ENCODE measurements at regions not wholly inside any gene's neighbourhood (a gene's known extent, or its start where the extent isn't known, plus 50 kb on each side); places are given as distances from the start of the nearest gene placed in this dataset.

GRCh38 chr12:130263025-130263424, 74.7 kb upstream of the PIWIL1 start:
- DNase-seq, result no peak

DNA sequence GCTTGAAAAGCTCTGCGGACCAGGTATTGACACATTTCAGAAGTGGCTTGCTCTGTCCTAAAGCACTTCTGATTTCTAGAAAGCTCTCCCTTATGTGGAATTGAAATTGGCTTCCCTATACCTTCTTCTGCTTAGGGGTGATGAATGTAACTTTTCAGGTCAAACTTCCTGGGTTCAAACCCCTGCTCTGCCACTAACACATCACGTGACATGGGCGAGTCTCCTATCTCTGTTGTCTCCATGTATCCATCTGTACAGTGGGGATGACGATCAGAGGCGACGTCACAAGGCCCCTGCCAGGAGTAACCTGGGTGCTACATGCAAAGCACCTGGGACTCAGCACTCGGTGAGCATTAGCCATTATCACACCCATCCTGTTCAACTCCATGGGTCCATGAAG, 73.7 kb upstream of the PIWIL1 start:
- DNase-seq, result no peak

DNA sequence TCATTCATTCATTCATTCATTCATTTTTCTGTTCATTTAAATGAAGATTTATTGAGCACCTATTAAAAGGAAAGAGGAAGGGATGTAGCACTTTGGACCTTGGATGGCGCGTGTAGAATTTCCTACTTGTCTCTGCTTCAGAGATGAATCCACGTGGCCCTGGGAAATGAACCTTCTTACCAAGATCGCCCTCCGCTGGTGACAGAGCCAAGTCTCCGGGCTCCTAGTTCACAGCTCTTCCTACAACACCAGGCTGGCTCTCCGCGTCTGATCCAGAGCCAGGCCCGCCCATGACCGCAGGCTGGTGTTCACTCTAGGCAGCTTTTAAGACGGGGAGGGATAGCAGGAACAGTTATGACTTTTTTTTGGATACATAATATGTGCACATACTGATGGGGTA, 70.9 kb upstream of the PIWIL1 start:
- no peak for DNase-seq

- DNase-seq, result peak in 1 of 5 experiments; percentile 83
These were observed 57.5 kb upstream of the PIWIL1 start for GRCh38 chr12:130280231-130280630.

- DNase-seq, result no peak
These were observed 56.9 kb upstream of the PIWIL1 start for GRCh38 chr12:130280742-130281141.

DNA sequence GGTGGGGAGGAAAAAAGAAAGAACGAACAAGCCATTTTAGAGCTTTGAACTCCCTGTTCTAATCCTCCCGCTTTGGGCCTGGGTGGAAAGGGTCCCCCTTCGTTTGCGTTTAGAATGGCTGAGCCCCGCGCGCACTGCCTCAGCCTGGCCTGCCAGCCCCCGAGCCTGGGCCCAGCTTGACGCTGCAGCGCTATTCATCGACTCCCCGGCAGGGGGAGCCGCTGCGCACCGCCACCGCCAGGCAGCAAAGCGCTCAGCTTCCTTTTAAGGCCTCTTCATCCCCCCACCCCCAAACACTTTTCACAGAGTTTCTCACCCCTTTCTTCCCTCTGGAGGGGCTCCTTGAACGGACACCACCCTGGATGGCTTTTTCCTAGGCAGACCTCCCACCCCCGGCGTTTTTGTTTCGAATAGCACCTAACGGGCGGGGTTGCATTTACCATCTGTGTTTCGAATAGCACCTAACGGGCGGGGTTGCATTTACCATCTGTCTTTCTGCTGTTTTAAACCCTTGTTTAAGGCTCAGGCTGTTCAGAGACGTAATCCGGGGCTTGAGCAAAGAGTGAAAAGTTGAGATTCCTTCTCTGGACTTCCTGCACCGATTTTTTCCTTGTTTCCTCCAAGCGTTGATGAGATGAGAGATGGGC, 56.4 kb upstream of the PIWIL1 start:
- DNase-seq, result peak in 2 of 5 experiments; percentile 11 to 32

- no peak for DNase-seq
These were observed 51.6 kb upstream of the PIWIL1 start for GRCh38 chr12:130286041-130286440.

- DNase-seq, result no peak
These were observed 50.8 kb upstream of the PIWIL1 start for GRCh38 chr12:130286741-130287440.
